HEK293 (cell line): ENCODE measurements at regions not wholly inside any gene's neighbourhood (a gene's known extent, or its start where the extent isn't known, plus 50 kb on each side); places are given as distances from the start of the nearest gene placed in this dataset.

Experiments used
- CTCF ChIA-PET: fragments of 350-600 bp; formaldehyde crosslinking; extraction: SDS; loops from one replicate; lab custom pipeline; 2021; ENCODE audit warnings: antibody characterized with exemption; lab: Yijun Ruan, JAX
- POLR2A ChIA-PET: fragments of 300-600 bp; formaldehyde crosslinking; extraction: SDS; loops from one replicate; lab custom pipeline; 2020; ENCODE audit warnings: antibody characterized with exemption, inconsistent platforms; lab: Yijun Ruan, JAX
- H3K27ac ChIP-seq: fragments of 200-500 bp; sonication (Bioruptor generic); 2 replicates; pipeline ENCODE4 v1.5.1; 2014; ENCODE audit warnings: low read depth, low read length, control low read depth, inconsistent platforms; ENCODE audit errors: extremely low read depth
- H3K36me3 ChIP-seq, 2 experiments: fragments of 200-500 bp in 1 of 2; sonication (Bioruptor generic) in 1 of 2; 1 replicate in 1 of 2; 2 replicates in 1 of 2; pipeline ENCODE4 v1.5.1; 2014 to 2017; ENCODE audit warnings: inconsistent platforms in 2 of 2, low read length in 2 of 2; ENCODE audit not compliant: control insufficient read depth in 2 of 2, insufficient read depth in 1 of 2
- H3K4me1 ChIP-seq: fragments of 200-500 bp; sonication (Bioruptor generic); 2 replicates; pipeline ENCODE4 v1.5.1; 2014; ENCODE audit warnings: mild to moderate bottlenecking, low read length, inconsistent platforms; ENCODE audit not compliant: control insufficient read depth, insufficient read depth
- H3K4me3 ChIP-seq: 2 replicates; pipeline ENCODE4 v1.5.1; 2011; ENCODE audit warnings: low read depth, mild to moderate bottlenecking, control low read depth, low read length, moderate library complexity
- H3K9me3 ChIP-seq: fragments of 200-500 bp; sonication (Bioruptor generic); 2 replicates; pipeline ENCODE4 v1.5.1; 2014; ENCODE audit warnings: low read depth, low read length, inconsistent platforms; ENCODE audit not compliant: control insufficient read depth, insufficient read depth
- BCL11A ChIP-seq: fragments of 450-650 bp; formaldehyde crosslinking; IDR thresholded peaks from 2 replicates; pipeline ENCODE4 v1.5.1; 2016; ENCODE audit warnings: low read depth, missing biosample characterization, missing genetic modification characterization
- INSM2 ChIP-seq: fragments of 450-650 bp; formaldehyde crosslinking; IDR thresholded peaks from 2 replicates; pipeline ENCODE4 v1.5.1; 2016; ENCODE audit warnings: missing biosample characterization, missing genetic modification characterization
- OVOL3 ChIP-seq: fragments of 450-650 bp; formaldehyde crosslinking; IDR thresholded peaks from 2 replicates; pipeline ENCODE4 v1.5.1; 2016; ENCODE audit warnings: missing biosample characterization, missing genetic modification characterization
- PATZ1 ChIP-seq: fragments of 450-650 bp; formaldehyde crosslinking; IDR thresholded peaks from 2 replicates; pipeline ENCODE4 v1.5.1; 2016; ENCODE audit warnings: missing biosample characterization, missing genetic modification characterization
- REPIN1 ChIP-seq: fragments of 450-650 bp; formaldehyde crosslinking; IDR thresholded peaks from 2 replicates; pipeline ENCODE4 v1.5.1; 2017; ENCODE audit warnings: missing biosample characterization, missing genetic modification characterization, low read depth
- REST ChIP-seq: fragments of 450-650 bp; formaldehyde crosslinking; IDR thresholded peaks from 2 replicates; pipeline ENCODE4 v1.5.1; 2016; ENCODE audit warnings: missing biosample characterization, missing genetic modification characterization
- SP2 ChIP-seq: fragments of 450-650 bp; formaldehyde crosslinking; IDR thresholded peaks from 2 replicates; pipeline ENCODE4 v1.5.1; 2016; ENCODE audit warnings: missing biosample characterization, missing genetic modification characterization
- ZBTB48 ChIP-seq: fragments of 450-650 bp; formaldehyde crosslinking; IDR thresholded peaks from 2 replicates; pipeline ENCODE4 v1.5.1; 2016; ENCODE audit warnings: missing biosample characterization, missing genetic modification characterization
- ZBTB8A ChIP-seq: fragments of 450-650 bp; formaldehyde crosslinking; IDR thresholded peaks from 2 replicates; pipeline ENCODE4 v1.5.1; 2016; ENCODE audit warnings: missing biosample characterization, missing genetic modification characterization
- ZEB2 ChIP-seq: fragments of 450-650 bp; formaldehyde crosslinking; IDR thresholded peaks from 2 replicates; pipeline ENCODE4 v1.5.1; 2016; ENCODE audit warnings: missing biosample characterization, missing genetic modification characterization
- ZNF18 ChIP-seq: fragments of 450-650 bp; formaldehyde crosslinking; IDR thresholded peaks from 2 replicates; pipeline ENCODE4 v1.5.1; 2016; ENCODE audit warnings: missing biosample characterization, missing genetic modification characterization
- ZNF280C ChIP-seq: fragments of 450-650 bp; formaldehyde crosslinking; IDR thresholded peaks from 2 replicates; pipeline ENCODE4 v1.5.1; 2016; ENCODE audit warnings: missing biosample characterization, missing genetic modification characterization
- ZNF354C ChIP-seq: fragments of 450-650 bp; formaldehyde crosslinking; IDR thresholded peaks from 2 replicates; pipeline ENCODE4 v1.5.1; 2016; ENCODE audit warnings: missing biosample characterization, missing genetic modification characterization, low read depth, borderline replicate concordance
- ZNF362 ChIP-seq: fragments of 450-650 bp; formaldehyde crosslinking; IDR thresholded peaks from 2 replicates; pipeline ENCODE4 v1.5.1; 2016; ENCODE audit warnings: missing biosample characterization, missing genetic modification characterization
- ZNF37A ChIP-seq: fragments of 450-650 bp; IDR thresholded peaks from 2 replicates; pipeline ENCODE4 v1.5.1; 2018; ENCODE audit warnings: missing biosample characterization, missing genetic modification characterization
- ZNF394 ChIP-seq: fragments of 450-650 bp; formaldehyde crosslinking; IDR thresholded peaks from 2 replicates; pipeline ENCODE4 v1.5.1; 2016; ENCODE audit warnings: missing biosample characterization, missing genetic modification characterization, mild to moderate bottlenecking, moderate library complexity, borderline replicate concordance
- ZNF510 ChIP-seq: fragments of 450-650 bp; formaldehyde crosslinking; IDR thresholded peaks from 2 replicates; pipeline ENCODE4 v1.5.1; 2018; ENCODE audit warnings: mild to moderate bottlenecking, missing genetic modification characterization, missing biosample characterization; ENCODE audit not compliant: insufficient replicate concordance
- ZNF624 ChIP-seq: fragments of 450-650 bp; formaldehyde crosslinking; IDR thresholded peaks from 2 replicates; pipeline ENCODE4 v1.5.1; 2017; ENCODE audit warnings: missing biosample characterization, missing genetic modification characterization
- ZNF660 ChIP-seq: fragments of 450-650 bp; IDR thresholded peaks from 2 replicates; pipeline ENCODE4 v1.5.1; 2018; ENCODE audit warnings: missing biosample characterization, mild to moderate bottlenecking, missing genetic modification characterization
- ZNF677 ChIP-seq: fragments of 450-650 bp; IDR thresholded peaks from 2 replicates; pipeline ENCODE4 v1.5.0; 2018; ENCODE audit warnings: missing biosample characterization, mild to moderate bottlenecking, missing genetic modification characterization, moderate library complexity
- ZNF692 ChIP-seq: fragments of 450-650 bp; formaldehyde crosslinking; IDR thresholded peaks from 2 replicates; pipeline ENCODE4 v1.5.1; 2016; ENCODE audit warnings: missing biosample characterization, missing genetic modification characterization
- ZNF776 ChIP-seq: fragments of 450-650 bp; formaldehyde crosslinking; IDR thresholded peaks from 2 replicates; pipeline ENCODE4 v1.5.0; 2017; ENCODE audit warnings: missing biosample characterization, missing genetic modification characterization, borderline replicate concordance
- ZNF785 ChIP-seq: fragments of 450-650 bp; formaldehyde crosslinking; IDR thresholded peaks from 2 replicates; pipeline ENCODE4 v1.5.1; 2016; ENCODE audit warnings: missing biosample characterization, missing genetic modification characterization
- ZSCAN30 ChIP-seq: fragments of 450-650 bp; IDR thresholded peaks from 2 replicates; pipeline ENCODE4 v1.5.1; 2018; ENCODE audit warnings: missing biosample characterization, mild to moderate bottlenecking, missing genetic modification characterization, moderate library complexity

- H3K4me3 ChIP-seq: no peak overlapping the region
- no peak for TF ChIP-seq ZNF776
- no peak for TF ChIP-seq ZNF37A (tag by site-specific recombination)
- TF ChIP-seq ZNF394: no peak
- no peak for TF ChIP-seq ZNF785 (tag by site-specific recombination)
- TF ChIP-seq BCL11A: no peak
- TF ChIP-seq ZNF354C: no peak
- no peak for TF ChIP-seq REST
- TF ChIP-seq ZNF624 (tag by site-specific recombination): no peak
- TF ChIP-seq OVOL3: no peak
- no peak for TF ChIP-seq ZNF692
- TF ChIP-seq ZSCAN30 (tag by site-specific recombination): no peak
- no peak for TF ChIP-seq ZNF18
- H3K36me3 ChIP-seq: no peaks in the 10 kb centered on the region
- H3K27ac ChIP-seq: no peak overlapping the region
- ChIA-PET POLR2A (no interaction called here), CTCF (no interaction called here)
- H3K9me3 ChIP-seq: no peaks in the 10 kb centered on the region
- no peaks in the 10 kb centered on the region for H3K4me1 ChIP-seq
These were observed 144.7 kb downstream of the FAM47A start for GRCh38 chrX:33987458-33987857.

GRCh38 chrX:33974676-33975075, 157.4 kb downstream of the FAM47A start:
- no peaks in the 10 kb centered on the region for H3K4me1 ChIP-seq
- no peaks in the 10 kb centered on the region for H3K36me3 ChIP-seq
- H3K4me3 ChIP-seq: no peak overlapping the region
- H3K9me3 ChIP-seq: peaks cover 4% of the 10 kb centered on the region; the same call in 1 of the 2 replicates
- POLR2A ChIA-PET: no interaction called here
- H3K27ac ChIP-seq: no peak overlapping the region
- CTCF ChIA-PET: no interaction called here
- no peak for TF ChIP-seq ZNF660 (tag by site-specific recombination)
- no peak for TF ChIP-seq INSM2 (tag by site-specific recombination)
- no peak for TF ChIP-seq ZNF510
- no peak for TF ChIP-seq ZNF677
- no peak for TF ChIP-seq ZNF280C
- no peak for TF ChIP-seq ZBTB48 (tag by site-specific recombination)
- TF ChIP-seq ZBTB8A (tag by site-specific recombination): no peak
- no peak for TF ChIP-seq PATZ1 (tag by site-specific recombination)
- TF ChIP-seq REPIN1: no peak
- no peak for TF ChIP-seq ZNF362 (tag by site-specific recombination)
- no peak for TF ChIP-seq SP2 (tag by site-specific recombination)
- no peak for TF ChIP-seq ZEB2 (tag by site-specific recombination)
